GM23338 (cell line): ENCODE measurements at regions not wholly inside any gene's neighbourhood (a gene's known extent, or its start where the extent isn't known, plus 50 kb on each side); places are given as distances from the start of the nearest gene placed in this dataset.

Experiments used
- CREB1 ChIP-seq: fragments of 250-450 bp; sonication (Bioruptor Pico); IDR thresholded peaks from 2 replicates; pipeline ENCODE4 v1.5.0; 2020; ENCODE audit warnings: low read depth, mild to moderate bottlenecking, moderate library complexity
- EZH2 ChIP-seq: fragments of 200-600 bp; sonication (generic); IDR thresholded peaks from one replicate; pipeline ENCODE4 v1.8.0; 2017; ENCODE audit warnings: antibody characterized with exemption, mild to moderate bottlenecking, low read depth; ENCODE audit not compliant: unreplicated experiment
- EZH2phosphoT487 ChIP-seq: fragments of 200-600 bp; sonication (generic); IDR thresholded peaks from one replicate; pipeline ENCODE4 v1.8.1; 2018; ENCODE audit warnings: antibody characterized with exemption; ENCODE audit not compliant: unreplicated experiment
- JUNB ChIP-seq: IDR thresholded peaks from one replicate; pipeline ENCODE4 v1.6.1; 2016; ENCODE audit warnings: antibody characterized with exemption; ENCODE audit not compliant: unreplicated experiment
- NANOG ChIP-seq: IDR thresholded peaks from 2 replicates; pipeline ENCODE4 v1.6.1; 2016; ENCODE audit warnings: antibody characterized with exemption, borderline replicate concordance
- REST ChIP-seq: IDR thresholded peaks from one replicate; pipeline ENCODE4 v1.6.1; 2018; ENCODE audit warnings: antibody characterized with exemption; ENCODE audit not compliant: unreplicated experiment
- STAT1 ChIP-seq: IDR thresholded peaks from one replicate; pipeline ENCODE4 v1.6.1; 2016; ENCODE audit warnings: antibody characterized with exemption; ENCODE audit not compliant: unreplicated experiment
- ZNF114 ChIP-seq: fragments of 250-450 bp; sonication (Bioruptor Pico); IDR thresholded peaks from 2 replicates; pipeline ENCODE4 v1.5.0; 2020; ENCODE audit warnings: mild to moderate bottlenecking, moderate library complexity
- ZNF462 ChIP-seq: fragments of 250-450 bp; sonication (Bioruptor Pico); IDR thresholded peaks from 2 replicates; pipeline ENCODE4 v1.5.0; 2020; ENCODE audit warnings: mild to moderate bottlenecking, moderate library complexity

GRCh38 chr1:185489406-185489805 lies 172.4 kb upstream of the IVNS1ABP start (continued):
- TF ChIP-seq ZNF462 (no peak), EZH2 (no peak), REST (no peak), EZH2phosphoT487 (no peak), CREB1 (CRISPR knock-in tag) (no peak), NANOG (no peak), ZNF114 (CRISPR knock-in tag) (no peak), STAT1 (no peak), JUNB (no peak)
